ENCODE measurements at regions not wholly inside any gene's neighbourhood (a gene's known extent, or its start where the extent isn't known, plus 50 kb on each side); places are given as distances from the start of the nearest gene placed in this dataset.

DNA sequence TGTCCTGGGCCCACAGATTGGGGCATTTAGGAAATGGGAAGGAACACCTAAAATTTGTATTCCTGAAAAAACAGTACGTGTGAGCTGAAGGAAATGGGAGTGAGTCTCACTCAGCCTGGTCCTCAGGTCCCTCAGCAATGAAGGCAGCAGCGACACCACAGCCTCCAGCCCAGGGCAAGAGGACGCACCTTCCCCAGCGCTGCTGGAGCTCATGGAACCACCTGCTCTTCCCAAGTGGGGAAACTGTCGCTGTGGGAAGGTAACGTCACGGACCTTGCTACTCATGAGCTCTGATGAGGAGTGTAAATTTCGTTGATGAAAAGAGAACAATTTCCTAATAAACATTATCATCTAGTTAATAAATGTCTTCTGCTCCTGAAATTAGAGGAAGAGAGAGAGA lies 323.6 kb downstream of the EIPR1 start:
- TF ChIP-seq, protein P1, sequence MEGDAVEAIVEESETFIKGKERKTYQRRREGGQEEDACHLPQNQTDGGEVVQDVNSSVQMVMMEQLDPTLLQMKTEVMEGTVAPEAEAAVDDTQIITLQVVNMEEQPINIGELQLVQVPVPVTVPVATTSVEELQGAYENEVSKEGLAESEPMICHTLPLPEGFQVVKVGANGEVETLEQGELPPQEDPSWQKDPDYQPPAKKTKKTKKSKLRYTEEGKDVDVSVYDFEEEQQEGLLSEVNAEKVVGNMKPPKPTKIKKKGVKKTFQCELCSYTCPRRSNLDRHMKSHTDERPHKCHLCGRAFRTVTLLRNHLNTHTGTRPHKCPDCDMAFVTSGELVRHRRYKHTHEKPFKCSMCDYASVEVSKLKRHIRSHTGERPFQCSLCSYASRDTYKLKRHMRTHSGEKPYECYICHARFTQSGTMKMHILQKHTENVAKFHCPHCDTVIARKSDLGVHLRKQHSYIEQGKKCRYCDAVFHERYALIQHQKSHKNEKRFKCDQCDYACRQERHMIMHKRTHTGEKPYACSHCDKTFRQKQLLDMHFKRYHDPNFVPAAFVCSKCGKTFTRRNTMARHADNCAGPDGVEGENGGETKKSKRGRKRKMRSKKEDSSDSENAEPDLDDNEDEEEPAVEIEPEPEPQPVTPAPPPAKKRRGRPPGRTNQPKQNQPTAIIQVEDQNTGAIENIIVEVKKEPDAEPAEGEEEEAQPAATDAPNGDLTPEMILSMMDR (IDR thresholded peaks at IDR 0.05; ENCODE audit: low read depth, low read length): no peak
- no peak for TF ChIP-seq EZH2phosphoT487 (IDR thresholded peaks at IDR 0.05; ENCODE audit: low read depth)
